GM21381 (cell line): ENCODE measurements at regions not wholly inside any gene's neighbourhood (a gene's known extent, or its start where the extent isn't known, plus 50 kb on each side); places are given as distances from the start of the nearest gene placed in this dataset.
"Not testable (repeated sequence)": the region's sequence is repeated elsewhere in the genome, so short reads cannot be mapped to it uniquely, and the experiment has no call there.

Experiments used
- ATAC-seq: cut with Tn5 transposase; IDR thresholded peaks from one replicate; pipeline ENCODE4 v1.9.1; 2021; ENCODE audit warnings: mild to moderate bottlenecking, moderate library complexity; ENCODE audit not compliant: unreplicated experiment

DNA sequence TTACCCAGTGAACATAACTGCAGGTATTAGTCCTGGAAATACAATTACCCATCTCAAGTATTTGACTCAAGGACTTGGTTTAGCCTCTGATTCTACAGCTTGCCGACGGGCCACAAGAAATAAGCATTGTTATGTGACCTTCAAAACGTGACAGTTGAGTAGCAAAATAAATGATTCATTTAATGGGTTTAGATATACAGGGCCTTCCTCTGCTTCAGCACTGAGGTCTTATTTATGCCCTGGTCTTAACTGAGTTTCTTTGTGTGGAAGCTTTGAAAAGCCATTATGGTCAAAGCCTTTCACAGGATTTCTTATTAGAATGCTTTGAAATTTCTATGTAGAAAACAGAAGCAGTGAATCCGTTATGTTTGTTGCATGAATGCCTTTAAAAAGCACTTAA lies 899.2 kb upstream of the API5 start:
- ATAC-seq = no peak

DNA sequence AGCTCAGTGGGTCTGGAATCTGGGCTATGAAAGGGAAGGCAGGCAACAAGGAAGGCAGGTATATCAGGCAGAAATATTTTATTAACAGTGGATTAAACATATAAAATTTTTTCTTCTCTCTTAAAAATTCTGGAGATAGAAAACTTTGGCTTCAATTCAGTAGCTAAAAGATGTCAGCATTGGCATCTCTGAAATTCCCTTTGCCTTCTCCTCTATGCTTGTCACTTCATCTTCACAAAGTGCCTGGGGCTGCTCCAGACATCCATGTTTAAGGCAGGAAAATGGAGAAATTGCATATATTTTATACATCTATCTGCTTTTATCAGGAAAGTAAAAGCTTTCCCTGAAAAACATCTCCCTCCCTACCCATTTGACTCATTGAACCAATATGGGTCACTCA lies 894.1 kb upstream of the API5 start:
- no peak for ATAC-seq

DNA sequence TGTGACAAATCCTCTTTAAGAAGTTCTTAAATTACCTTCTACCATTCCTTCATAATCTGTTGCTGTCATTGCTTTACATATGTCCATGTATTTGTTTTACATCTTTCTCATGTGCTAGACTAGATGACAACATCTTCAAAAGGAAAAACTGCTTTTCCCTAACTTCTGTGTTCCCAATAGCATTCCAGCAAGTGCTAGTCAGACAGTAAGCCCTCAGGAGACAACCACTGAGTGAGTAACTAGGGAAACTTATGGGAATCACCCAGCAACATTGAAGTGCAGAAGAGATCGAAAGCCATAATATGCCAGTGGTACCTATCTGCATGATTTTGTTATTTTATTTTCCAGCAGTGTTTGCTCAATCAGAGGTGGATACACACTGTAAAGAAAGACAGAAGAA lies 889.7 kb upstream of the API5 start:
- ATAC-seq = no peak

DNA sequence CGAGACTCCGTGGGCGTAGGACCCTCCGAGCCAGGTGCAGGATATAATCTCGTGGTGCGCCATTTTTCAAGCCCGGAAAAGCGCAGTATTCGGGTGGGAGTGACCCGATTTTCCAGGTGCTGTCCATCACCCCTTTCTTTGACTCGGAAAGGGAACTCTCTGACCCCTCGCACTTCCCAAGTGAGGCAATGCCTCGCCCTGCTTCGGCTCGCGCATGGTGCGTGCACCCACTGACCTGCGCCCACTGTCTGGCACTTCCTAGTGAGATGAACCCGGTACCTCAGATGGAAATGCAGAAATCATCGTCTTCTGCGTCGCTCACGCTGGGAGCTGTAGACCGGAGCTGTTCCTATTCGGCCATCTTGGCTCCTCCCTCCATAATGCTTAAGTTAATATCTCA lies 876.9 kb upstream of the API5 start:
- ATAC-seq = not testable (repeated sequence)

DNA sequence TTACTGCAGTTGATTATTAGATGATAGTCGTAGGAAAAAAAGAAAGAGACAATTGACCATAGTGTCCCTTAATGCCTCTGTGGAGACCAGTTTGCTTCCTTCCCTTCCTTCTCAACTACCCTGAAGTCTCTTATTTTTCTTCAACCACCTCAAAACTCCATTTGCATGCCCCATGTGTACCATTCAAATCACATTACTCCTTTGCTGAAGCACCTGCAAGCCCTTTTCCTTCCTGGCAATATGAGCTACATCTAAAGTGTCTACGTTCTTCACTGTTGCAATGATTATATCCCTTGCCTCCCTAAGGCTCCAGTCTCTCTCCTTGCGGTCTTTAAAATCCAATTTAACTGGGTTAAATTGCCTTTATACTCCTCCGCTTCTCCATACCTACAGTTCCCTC lies 867.4 kb upstream of the API5 start:
- ATAC-seq = no peak

- ATAC-seq = no peak
Observed at GRCh38 chr11:42462558-42463310, 849.1 kb upstream of the API5 start.

DNA sequence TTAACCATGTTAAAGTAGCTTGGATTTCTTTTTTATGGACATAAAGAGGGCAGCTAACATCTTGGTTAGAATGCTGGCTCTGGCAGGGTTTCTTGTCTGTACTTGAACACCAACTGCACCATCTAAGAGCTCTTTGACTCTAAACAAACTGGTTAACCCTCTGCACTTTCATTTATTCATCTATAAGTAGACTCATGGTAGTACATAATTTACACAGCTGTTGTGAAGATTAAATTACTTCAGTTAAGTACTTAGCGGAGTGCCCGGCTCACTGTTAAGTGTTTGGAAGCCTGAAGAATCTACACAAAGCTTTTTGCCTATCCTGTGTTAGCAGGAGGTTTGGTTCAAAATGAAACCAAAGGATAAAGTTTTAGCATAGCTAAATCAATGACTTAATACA lies 846.2 kb upstream of the API5 start:
- no peak for ATAC-seq

- no peak for ATAC-seq
Observed at GRCh38 chr11:42473106-42473505, 838.7 kb upstream of the API5 start.

DNA sequence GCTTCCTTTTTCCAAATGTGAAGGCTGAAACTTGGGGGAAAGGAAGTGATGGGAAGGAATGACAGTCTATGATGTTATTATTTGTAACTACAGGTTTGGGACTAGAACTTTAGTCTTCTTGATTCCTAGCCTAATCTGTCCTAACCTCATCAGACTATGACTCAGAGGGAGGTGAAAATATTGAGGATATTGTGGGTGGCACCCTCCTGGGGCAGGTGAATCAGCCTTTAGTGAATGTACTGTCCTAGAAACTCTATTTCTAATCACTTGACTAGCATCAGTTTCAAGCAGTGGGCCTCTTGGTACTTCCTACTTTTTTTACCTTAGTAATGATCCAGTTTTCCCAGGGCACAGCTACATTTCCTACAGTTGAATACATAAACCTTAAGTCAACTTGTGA lies 829.0 kb upstream of the API5 start:
- ATAC-seq = no peak

- ATAC-seq = no peak
Observed at GRCh38 chr11:42490506-42490905, 821.3 kb upstream of the API5 start.

GRCh38 chr11:42494459-42494858 lies 817.3 kb upstream of the API5 start:
- no peak for ATAC-seq

DNA sequence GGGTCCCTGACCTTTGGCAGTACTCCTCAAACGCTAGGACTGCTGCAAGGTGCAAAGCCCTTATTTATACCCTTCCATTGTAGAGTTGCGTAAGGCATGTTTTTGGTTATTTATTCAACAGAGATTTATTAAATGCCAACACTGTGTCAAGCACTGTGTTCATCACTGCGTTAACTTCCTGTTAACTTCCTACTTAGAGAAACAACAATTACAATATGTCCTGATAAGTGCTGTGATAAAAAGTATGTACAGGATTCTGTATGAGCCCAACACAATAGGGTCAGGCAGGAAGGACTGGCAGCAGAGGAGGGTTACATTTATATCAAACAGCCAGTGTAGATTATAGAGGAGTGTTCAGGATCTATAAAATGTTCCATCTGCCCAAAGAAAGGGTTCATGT lies 812.8 kb upstream of the API5 start:
- ATAC-seq = no peak

DNA sequence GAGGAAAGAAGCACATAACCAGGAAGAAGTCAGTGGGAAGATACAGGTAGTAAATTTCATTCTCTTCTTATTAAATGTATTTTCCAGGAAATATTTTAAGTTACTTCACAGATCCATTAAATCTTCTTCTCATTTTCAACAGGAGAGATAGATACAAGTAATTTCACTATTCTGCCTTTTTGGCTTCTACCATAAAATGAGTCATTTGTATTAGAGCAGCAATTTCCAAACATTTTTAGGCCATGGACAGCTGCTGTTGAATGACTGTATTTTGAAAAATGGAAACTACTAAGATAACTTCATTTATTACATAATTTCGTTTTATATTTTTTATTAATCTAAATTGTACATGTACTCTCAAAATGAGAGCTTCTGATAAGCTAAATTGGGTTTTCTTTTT lies 809.6 kb upstream of the API5 start:
- no peak for ATAC-seq

DNA sequence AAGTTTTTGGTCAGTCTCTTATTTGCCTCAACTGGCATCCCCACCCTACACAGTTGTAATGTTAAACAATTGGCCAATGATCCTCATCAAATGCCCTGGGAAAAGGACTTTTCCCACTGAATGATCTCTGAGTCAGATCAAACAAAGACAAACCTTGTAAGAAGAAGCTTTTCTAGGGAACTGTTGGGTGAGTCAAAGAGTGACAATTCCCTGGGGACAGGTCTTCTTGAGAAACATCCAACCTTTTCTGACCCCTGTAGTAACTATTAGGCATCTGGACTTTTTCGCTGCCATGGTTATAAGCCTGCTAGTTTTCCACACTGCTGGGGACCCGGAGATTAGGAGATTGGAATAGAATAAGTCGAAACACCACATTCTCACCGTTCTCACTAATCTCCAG lies 789.8 kb upstream of the API5 start:
- no peak for ATAC-seq

GRCh38 chr11:42524534-42525227 lies 787.1 kb upstream of the API5 start:
- peak; percentile 95 for ATAC-seq

DNA sequence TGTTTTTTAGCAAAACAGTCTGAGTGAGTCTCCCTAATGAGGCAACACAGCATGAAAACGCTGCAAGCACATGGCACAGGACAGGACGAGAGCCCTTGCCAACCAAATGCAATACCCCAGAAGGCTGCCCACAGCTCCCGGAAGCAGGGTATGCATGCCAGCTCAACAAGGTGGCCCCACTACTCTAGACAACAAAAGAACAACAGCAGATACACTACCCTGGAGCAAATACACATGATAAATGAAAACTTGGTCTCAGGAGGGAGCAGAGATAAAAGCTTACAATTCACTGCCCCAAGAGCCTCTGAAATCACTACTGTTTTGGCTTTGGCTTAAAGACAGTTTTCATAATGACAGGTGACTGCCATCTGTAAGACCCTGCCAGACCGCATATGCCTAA lies 785.4 kb upstream of the API5 start:
- ATAC-seq = no peak

DNA sequence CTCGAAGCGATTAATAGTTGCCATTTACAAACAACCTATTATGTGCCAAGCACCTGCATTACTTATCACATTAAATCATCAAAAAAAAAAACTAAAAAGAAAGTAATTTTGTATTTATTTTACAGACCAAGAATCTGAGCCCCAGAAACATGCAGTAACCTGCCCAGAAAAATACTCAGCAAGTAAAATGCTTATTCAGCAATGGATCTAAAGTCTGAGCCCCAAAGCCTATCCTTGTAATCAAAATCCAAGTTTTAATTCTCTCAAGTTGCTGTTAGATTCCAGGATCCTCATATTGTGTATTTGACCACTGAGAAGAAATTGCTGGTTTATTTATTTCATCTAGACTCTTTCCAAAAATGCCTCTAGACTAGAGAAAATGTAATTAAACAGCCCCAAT lies 783.3 kb upstream of the API5 start:
- no peak for ATAC-seq

DNA sequence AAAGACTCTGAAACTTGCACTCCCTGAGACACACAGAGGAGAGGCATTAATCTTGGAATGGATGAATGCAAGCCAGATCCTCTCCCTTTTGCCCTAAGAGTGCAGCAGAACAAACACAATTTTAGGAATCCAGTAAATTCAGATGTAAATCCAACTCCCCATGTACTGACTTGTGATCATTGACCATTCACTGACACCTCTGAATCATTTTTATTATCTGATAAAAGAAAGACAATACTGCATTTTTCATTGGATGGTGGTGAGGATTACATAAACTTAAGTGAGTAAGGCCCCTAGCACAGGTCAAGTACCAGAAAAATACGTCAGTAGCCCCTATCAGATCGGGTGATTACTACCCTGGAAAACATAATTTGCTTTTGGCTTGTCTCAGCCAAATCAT lies 782.9 kb upstream of the API5 start:
- ATAC-seq = no peak

DNA sequence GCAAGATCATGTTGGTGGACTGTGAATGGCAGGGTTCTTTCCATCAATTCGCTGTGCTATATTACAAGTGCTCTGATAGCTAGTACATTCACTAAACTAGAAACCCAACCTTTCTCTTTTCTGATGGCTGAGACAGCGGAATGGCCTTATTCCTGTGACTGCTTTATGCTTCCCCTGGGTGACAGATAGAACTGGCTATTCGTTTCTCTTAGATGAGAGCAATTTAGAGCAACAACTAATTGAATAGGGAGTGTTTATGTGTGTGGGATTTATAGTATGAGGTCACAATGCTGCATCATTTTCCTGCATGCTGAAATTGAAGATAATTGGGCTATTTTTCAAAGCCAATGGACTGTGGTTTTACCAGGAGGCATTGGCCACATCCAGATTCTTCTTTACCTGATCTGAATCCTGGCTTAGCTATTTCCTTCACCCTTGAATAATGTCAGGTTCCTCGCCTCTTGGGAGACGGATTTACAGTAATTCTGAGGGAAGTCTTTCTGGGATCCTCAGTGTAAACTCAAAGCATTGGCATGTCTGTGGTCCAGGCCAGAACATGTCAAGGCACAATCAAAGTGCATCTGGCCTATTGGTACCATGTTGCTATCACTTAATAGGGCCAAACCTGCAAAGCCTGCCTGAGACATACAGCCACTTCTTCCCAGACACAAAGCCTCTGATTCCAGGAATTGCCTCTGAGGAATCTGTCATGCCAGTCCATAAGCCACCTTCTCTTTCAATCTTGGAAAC lies 775.0 kb upstream of the API5 start:
- ATAC-seq = no peak

DNA sequence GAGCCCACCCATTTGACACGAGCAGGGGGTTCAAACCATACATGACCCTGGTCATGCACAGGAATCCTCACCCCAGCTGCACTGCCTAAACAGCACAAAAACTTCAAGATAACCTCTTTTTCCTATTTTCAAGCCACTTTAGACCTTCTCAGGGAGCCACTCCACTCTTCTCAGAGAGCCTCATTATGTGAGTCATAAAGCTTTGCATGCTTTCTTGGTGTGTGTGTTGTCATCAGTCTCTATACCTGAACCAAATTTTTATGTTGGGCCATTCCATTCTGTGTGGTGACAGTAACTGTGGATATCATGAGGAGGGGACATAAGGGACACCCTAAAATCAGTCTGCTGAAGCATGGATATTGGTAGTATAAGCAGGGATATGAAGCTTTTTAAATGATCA lies 769.5 kb upstream of the API5 start:
- ATAC-seq = no peak

- no peak for ATAC-seq
Observed at GRCh38 chr11:42543844-42544419, 767.9 kb upstream of the API5 start.

DNA sequence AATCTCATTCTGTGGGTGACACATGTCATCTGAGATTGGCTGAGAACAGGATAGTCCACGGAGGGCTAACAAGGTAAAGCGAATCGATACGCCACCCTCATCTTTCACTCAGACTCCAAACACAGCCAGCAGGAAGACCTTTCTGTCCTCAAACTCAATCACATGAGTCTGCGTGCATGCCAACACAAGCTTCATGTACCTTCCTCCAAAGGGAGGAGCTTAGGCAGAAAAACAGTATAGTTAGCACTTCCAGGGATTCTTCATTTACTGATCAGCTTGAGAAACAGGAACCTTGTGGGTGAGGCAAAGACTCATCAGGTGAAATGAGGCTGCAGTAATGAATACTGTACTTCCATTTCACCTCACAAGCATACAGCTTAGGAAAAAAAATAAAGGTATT lies 767.1 kb upstream of the API5 start:
- no peak for ATAC-seq
